ENCODE measurements at regions not wholly inside any gene's neighbourhood (a gene's known extent, or its start where the extent isn't known, plus 50 kb on each side); places are given as distances from the start of the nearest gene placed in this dataset.
"Not testable (repeated sequence)": the region's sequence is repeated elsewhere in the genome, so short reads cannot be mapped to it uniquely, and the experiment has no call there.

DNA sequence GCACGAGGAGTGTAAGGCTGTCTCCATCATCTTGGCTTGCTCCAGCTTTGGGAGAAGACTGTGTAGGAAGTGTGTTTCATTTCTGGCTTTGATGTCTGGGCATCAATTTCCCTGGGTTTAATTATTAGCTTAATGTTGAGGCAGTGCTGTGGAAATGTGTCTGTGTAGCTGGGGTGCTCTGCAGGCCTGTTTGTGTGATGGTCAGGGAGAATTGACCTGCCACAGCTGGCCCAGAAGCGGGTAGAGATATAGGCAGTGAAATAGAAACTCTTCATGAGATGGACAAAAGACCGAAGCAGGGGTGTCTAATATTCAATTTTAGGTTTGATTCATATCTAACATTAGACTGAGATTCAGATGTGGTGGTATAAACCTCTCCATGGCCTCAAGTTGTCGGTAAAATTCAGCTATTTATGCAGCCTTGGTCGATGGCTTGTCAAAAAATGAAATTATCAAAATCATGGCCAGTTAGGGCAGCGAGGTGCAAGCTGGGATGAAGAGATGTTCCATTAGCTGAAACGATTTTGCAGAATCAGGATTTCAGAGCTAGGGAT is 95.3 kb upstream of the SNX9 start:
- DNase-seq, result no peak

DNA sequence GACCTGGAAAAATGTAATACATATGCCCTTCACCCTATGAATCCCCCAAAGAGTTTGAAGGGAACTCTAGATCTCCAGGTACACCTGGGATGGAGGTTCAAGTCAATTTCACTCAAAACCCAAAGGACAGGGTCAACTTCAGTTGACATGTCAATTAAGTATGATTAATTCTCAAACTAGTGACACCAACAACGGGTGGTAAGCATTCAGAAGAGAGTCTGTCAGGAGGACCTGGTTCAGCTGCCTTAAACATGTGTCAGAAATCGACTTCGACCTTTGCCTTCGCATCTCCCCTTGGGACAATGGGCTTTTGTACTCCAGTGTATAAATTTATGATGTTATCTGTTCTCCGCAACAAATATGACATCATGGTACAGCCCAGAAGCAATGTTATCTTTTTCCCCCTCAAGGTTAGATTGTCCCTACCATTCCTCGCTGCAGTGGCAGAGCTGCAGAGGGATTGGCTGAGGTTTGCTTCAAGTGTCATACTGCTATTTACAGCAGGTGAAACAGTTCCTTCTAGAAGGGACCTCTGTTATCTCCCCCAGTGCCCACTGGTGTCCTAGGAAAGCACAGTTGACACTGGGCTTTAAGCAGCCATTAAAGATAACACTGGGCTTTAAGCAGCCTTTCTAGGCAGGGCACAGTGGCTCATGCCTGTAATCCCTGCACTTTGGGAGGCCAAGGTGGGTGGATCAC is 94.7 kb upstream of the SNX9 start:
- DNase-seq, result no peak

DNA sequence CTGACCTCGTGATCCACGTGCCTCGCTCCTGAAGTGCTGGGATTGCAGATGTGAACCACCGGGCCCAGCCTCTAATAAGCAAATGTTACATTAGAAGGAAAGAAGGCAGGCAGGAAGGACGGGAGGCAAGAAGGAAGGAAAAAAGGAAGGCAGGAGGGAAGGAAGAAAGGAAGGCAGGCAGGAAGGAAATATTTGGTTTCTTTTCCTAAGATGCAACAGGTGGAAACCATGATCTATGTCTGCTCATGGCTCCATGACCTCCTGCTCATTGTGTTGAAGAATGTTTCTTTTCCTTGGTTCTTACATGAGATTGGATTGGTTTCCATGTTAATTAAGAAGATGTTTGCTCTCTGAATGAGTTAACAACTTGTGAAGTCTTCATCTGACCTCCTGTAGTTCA is 91.8 kb upstream of the SNX9 start:
- DNase-seq, result no peak

DNA sequence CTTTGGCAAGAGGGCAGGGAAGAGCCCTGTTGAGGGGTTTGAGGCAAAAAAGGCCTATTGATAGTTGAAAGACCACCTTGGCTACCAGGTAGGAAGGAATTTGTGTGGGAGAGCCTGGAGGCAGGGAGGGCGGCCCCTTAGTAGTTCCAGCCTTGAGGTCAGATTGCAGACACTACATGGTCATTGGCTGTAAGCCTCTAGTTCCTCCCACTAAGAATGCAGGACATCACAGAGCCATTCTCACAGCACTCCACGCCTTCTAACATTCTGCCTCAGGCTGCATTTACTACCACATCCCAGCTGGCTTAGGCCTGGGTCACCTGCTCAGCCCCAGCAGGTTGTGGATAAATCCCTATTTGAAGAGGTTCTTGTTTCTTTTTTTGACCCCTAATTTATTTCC is 91.0 kb upstream of the SNX9 start:
- no peak for DNase-seq

DNA sequence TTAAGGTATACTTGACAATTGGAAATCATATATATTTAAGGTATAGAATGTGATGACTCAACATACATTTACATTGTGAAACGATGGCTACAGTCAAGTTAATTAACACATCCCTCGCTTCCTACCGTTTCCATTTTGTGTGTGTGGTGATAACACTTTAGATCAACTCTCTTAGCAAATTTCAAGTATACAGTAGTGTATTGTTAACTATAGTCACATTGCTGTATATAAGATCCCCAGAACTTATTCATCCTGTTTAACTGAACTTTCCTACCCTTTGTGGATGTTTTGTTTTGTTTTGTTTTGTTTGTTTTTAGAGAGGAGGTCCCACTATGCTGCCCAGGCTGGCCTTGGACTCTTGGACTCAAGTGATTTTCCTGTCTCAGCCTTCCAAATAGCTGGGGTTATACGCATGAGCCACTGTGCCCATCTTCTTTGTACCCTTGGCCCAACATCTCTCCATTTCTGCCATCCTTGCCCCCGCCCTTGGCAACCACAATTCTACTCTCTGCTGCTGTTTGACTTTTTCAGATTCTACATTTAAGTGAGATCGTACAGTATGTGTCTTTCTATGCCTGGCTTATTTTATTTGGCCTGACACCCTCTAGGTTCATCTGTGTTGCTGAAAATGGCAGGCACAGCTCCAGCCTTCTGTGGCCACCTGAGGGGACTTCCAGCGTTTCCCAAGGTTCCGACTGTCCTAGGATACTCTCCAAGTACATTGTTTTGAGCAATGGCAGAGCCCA is 90.5 kb upstream of the SNX9 start:
- no peak for DNase-seq

DNA sequence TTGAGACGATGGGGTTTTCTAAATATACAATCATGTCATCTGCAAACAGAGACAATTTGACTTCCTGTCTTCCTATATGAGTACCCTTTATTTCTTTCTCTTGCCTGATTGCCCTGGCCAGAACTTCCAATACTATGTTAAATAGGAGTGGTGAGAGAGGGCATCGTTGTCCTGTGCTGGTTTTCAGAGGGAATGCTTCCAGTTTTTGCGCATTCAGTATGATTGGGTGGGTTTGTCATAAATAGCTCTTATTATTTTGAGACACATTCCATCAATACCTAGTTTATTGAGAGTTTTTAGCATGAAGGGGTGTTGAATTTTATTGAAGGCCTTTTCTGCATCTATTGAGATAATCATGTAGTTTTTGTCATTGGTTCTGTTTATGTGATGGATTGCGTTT is 86.5 kb upstream of the SNX9 start:
- not testable (repeated sequence) for DNase-seq

DNA sequence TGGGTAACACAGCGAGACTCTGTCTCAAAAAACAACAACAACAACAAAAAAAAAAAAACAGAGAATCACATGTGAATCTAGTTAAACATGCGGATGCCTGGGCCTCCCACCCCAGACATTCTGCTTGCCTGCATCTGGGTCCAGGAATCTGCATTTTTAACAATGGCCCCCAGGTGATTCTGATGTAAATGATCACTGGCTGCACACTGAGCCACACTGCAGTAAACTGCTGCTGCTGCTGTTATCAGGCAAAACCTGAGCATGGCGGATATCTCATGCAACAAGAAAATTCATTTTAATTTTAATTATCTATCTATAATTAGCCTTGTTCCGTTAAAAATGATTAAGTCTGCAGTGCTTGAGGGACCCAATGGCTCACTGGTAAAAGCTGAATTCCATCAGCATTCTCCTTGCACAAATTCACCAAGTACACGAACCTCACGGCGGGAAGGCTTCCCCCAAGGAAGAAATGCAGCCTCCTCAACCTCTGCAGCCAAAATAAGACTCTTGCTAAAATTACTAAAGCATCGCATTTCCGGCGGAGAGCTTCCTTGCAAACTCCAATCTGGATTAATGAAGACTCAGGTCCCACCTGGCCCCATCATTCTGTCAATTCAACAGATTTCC is 81.6 kb upstream of the SNX9 start:
- DNase-seq, result no peak

DNA sequence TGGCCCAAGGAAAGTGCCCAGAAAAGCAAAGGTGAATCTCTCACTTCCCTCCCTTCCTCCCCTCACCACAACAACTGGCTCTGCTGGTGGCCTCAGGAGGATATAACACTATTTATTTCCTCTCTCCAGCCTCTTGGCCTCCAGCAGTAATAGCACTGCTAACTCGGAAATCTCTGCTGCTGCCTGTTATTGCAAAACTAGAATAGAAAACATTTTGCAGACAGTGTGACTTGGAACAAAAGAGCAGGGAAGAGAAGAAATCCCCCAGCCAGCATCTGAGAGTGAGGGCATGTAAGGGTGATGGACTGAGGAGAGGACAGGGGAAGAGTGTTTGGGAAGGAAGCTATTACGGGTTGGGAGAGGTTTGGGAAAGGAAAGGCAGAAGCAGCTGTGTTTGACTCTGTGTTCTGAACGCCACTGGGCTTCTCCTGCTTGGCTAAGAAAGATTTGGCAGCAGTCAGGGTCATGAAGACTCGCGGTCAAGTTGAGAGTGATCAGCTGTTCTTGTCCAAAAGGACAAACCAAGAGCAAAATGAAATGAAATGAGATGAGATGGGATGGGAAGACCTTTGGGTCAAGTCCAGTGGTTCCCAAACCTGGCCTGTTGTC is 81.0 kb upstream of the SNX9 start:
- no peak for DNase-seq

DNA sequence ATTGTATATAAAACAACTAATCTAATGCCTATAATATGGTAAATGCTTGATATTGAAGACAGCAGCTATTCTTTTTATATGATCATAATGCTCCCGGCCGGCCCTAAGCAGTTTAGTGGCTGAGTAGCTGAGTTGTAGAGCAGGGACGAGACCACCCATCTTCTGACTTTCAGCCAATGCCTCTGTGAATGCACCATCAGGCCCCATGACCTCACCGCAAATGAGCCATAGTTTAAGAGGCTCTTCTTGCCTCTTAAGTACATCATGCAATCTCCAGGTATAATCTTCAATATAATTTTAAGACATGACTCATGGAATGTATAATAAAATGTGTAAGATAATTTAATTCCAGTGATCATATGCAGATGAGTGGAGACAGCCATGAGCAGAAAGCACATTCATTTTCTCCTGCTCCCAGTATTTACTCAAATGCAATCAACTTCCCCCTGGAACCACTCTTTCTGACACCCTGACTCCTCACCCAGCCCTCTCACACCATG is 78.9 kb upstream of the SNX9 start:
- no peak for DNase-seq

DNA sequence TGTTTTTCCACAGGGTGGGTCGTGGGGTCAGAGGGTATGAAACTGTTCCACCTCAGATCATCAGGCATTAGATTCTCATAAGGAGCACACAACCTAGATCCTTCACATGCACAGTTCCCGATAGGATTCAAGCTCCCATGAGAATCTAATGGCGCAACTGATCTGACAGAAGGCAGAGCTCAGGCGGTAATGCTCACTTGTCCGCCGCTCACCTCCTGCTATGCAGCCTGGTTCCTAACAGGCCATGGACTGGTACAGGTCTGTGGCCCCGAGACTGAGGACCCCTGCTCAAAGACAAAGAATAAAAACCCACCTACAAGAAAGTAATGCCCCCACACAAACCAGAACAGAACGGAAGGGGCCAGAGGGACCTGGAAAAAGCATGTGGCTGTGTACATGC is 76.1 kb upstream of the SNX9 start:
- no peak for DNase-seq

DNA sequence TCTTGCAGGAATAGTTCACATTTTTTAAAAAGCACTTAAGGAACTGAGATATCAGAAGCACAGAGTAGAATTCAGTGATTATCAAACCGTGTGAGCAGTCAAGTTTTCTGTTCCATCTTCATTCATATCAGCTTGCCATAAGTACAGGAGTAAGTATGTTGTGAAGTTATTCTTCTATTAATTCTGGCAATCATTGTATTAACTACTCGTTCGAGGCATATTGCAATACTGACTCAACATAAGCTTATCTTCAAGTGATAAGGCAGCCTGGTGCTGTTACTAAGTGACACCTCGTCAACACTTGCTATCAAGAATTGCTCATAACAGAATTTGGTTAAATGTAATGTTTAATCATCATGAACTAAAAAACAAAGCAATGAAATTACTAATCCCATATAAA is 75.7 kb upstream of the SNX9 start:
- no peak for DNase-seq

DNA sequence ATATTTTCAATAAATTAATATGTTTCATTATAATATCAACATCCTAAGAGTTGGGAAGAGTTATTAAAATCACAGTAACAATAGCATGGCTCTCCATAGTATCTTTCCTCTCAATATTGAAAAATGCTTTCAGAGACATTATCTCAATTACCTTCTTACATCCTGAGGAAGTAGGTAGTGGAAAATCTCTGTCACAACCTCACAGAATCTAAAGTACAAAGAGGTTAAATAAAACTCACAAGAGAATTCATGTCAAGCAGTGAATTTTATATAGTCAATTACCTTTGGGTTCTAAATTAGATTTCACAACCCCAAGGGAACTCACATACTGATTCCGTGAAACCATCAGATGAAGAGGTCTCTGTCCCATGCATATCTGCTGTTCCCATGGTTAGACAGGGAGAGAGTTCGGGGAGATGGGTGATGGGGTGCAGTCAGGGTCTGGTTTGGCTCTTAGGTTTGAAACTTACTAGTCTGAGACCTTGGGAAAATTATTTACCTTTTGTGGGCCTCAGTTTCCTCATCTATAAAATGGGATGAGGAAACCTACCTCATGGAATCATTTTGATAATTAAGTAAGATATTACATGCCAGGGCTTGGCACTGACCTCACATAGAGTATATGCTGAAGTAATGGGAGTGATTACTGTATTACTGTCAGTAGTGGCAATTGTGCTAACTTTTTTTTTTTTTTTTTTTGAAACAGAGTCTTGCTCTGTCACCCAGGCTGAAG is 74.0 kb upstream of the SNX9 start:
- no peak for DNase-seq

DNA sequence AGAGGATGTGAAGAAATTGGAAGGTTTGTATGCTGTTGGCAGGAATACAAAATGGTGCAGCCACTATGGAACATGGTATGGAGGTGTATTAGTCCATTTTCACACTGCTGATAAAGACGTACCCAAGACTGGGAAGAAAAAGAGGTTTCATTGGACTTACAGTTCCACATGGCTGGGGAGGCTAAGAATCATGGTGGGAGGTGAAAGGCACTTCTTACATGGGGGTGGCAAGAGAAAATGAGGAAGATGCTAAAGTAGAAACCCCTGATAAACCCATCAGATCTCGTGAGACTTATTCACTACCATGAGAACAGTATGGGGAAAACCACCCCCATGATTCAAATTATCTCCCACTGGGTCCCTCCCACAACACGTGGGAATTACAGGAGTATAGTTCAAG is 72.1 kb upstream of the SNX9 start:
- DNase-seq, result not testable (repeated sequence)

DNA sequence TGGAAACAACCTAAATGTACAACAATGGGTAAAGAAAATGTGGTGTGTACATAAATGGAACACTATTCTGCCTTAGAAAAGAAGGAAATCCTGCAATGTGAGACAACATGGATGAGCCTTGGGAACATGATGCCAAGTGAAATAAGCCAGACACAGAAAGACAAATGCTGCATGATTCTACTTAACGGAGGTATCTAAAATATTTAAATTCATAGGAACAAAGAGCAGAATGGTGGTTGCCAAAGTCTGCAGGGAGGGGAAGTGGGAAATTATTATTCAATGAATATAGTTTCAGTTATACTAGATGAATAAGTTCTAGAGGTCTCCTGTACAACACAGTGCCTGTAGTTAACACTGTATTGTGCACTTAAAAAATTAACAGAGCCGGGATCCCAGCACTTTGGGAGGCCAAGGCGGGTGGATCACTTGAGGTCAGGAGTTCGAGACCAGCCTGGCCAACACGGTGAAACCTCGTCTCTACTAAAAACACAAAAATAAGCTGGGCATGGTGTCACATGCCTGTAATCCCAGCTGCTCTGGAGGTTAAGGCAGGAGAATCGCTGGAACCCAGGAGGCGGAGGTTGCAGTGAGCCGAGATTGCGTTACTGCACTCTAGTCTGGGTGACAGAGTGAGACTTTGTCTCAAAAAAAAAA is 71.4 kb upstream of the SNX9 start:
- no peak for DNase-seq

DNA sequence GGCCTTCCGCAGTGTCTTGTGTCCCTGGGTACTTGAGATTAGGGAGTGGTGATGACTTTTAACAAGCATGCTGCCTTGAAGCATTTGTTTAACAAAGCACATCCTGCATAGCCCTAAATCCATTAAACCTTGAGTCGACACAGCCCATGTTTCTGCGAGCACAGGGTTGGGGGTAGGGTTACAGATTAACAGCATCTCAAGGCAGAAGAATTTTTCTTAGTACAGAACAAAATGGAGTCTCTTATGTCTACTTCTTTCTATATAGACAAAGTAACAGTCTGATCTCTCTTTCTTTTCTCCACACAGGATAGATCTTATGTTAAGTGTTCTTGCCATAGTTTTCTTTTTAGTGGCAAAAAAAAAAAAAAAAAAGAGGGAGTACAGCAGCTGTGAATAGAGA is 70.2 kb upstream of the SNX9 start:
- DNase-seq, result not testable (repeated sequence)

DNA sequence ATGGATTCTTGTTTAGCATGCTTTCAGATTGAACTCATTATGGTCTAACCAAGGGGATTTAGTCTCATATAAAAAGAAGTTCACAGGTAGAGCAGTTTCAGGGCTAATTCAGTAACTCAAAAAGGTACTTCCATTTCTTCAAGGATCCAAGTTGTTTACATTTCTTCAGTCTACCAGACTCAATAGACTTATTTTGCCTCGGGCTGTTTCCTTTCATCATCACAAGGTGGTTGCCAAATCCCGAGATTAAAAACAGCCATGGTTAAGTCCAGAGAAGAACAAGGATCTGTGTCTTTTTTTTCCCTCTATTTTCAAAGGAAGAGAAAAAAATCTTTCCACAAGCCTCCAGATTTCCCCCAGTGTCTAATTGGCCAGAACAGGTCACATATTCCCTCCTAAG is 69.8 kb upstream of the SNX9 start:
- no peak for DNase-seq

DNA sequence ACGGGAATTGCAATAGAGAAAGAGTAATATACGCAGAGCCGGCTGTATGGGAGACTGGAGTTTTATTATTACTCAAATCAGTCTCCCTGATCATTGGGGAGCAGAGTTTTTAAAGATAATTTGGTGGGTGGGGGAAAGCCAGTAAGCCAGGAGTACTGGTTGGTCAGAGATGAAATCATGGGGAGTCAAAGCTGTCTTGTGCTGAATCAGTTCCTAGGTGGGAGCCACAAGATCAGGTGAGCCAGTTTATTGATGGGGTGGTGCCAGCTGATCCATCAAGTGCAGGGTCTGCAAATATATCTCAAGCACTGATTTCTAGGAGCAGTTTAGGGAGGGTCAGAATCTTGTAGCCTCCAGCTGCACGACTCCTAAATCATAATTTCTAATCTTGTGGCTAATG is 69.2 kb upstream of the SNX9 start:
- not testable (repeated sequence) for DNase-seq

DNA sequence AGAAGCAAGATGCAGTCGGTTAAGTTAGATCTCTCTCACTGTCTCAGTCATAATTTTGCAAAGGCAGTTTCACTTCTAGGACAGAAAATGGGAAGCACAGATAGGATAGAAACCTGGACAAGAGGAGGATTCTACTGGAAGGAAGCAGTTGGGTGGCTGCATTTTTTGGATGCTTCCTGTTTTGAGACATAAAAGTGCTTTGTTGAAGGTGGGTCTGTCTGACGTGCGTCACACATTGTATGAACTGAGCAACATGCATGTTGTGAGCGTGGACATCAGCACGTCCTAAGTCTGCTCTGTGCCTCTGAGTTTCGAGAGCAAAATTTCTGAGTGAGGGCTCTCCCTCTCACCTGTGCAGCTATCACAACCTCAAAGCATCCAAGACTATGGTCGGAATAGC is 68.7 kb upstream of the SNX9 start:
- no peak for DNase-seq

DNA sequence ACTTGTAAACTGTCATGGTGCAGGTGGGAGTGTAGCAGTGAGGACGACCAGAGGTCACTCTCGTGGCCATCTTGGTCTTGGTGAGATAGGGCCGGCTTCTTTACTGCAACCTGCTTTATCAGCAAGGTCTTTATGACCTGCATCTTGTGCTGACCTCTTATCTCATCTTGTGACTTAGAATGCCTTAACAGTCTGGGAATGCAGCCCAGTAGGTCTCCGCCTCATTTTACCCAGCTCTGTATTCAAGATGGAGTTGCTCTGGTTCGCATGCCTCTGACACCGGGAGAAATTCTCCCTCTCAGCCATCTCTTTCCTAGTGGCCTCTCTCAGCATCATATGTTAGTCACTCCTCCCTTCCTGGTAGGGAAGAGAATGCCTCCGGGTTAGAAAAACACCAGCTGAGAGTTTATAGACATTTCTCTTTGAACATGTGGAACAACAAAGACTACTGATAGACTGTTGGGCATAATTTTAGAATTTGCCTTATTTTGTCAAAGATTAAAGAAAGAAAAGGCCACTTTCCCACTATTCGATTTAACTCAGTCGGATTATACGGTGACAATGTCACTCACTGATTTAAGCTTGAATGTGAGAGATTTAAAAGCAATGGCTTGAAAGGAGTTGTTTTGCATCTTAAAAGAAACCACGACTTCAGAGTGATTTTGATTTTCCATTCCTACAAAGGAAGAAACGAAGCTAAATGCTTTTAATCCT is 67.9 kb upstream of the SNX9 start:
- no peak for DNase-seq

DNA sequence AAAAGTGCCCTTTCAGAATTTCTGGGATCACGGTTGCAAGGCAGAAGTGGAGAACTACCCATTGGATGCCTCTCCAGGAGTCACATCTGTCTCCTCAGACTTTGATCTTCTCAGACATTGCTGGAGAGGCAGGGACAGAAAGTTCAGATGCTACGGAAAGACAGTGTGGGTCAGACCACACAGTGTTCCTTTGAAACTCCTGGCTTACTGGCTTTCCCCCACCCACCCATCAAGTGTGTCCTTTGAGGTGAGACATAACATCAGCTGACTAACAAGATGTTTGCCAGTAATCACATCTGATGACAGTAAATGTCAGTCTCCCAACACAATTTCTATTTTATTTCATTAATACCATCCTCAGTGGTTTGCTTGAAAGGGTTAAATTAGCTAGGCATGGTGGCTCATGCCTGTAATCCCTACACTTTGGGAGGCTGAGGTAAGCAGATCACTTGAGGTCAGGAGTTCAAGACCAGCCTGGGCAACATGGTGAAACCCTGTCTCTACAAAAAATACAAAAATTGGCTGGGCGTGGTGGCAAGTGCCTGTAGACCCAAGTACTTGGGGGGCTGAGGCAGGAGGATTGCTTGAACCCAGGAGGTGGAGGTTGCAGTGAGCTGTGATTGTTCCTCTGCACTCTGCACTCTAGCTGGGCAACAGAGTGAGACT is 67.2 kb upstream of the SNX9 start:
- no peak for DNase-seq
